ENCODE measurements at regions not wholly inside any gene's neighbourhood (a gene's known extent, or its start where the extent isn't known, plus 50 kb on each side); places are given as distances from the start of the nearest gene placed in this dataset.

- intact Hi-C loops (cut with micrococcal nuclease; ENCODE audit: unreplicated experiment) = no loop called here
- CTCF ChIA-PET (ENCODE audit: unreplicated experiment) = no interaction called here
- H3K79me2 ChIP-seq (ENCODE audit: insufficient read depth, low read depth, low read length) = no peaks in the 10 kb centered on the region
These were observed 223.9 kb upstream of the VEGFC start for GRCh38 chr4:177016541-177017141.

GRCh38 chr4:177023951-177024350 lies 231.2 kb upstream of the VEGFC start:
- TF ChIP-seq EZH2phosphoT487 (IDR thresholded peaks at IDR 0.05; ENCODE audit: borderline replicate concordance, low read depth, low read length) (no peak), CTCF (conservative IDR thresholded peaks at IDR 0.05; ENCODE audit: low read length) (no peak)

More at GRCh38 chr4:177016541-177017141, 223.9 kb upstream of the VEGFC start:
- Histone ChIP-seq H3K9me3 (ENCODE audit: low read length) (no peaks in the 10 kb centered on the region), H3K9me2 (ENCODE audit: insufficient read depth, low read length) (no peaks in the 10 kb centered on the region), H2AFZ (ENCODE audit: low read length) (no peak overlapping the region), H3K4me2 (ENCODE audit: low read length) (no peak overlapping the region), H3K4me3 (ENCODE audit: low read depth, low read length, poor library complexity, severe bottlenecking) (no peak overlapping the region), H4K20me1 (ENCODE audit: insufficient read depth, low read length) (no peaks in the 10 kb centered on the region), H3K36me3 (ENCODE audit: insufficient read depth, low read length) (no peaks in the 10 kb centered on the region), H3K4me1 (ENCODE audit: insufficient read depth, low read length, poor library complexity, severe bottlenecking) (no peaks in the 10 kb centered on the region), H3K27ac (ENCODE audit: low read depth, low read length, poor library complexity, severe bottlenecking) (no peak overlapping the region)
- no peak for DNase-seq (ENCODE audit: low spot score)
- POLR2A ChIA-PET = interaction anchor here (1.0 kb wide), 1 partner anchor 16 kb away, joined by 3 read pairs; no protein-coding TSS in a partner anchor
- no TSS peak for BruUV-seq (replicated peaks)
- TF ChIP-seq EZH2phosphoT487 (IDR thresholded peaks at IDR 0.05; ENCODE audit: borderline replicate concordance, low read depth, low read length) (no peak), CTCF (conservative IDR thresholded peaks at IDR 0.05; ENCODE audit: low read length) (no peak)

GRCh38 chr4:177032341-177032740 lies 239.6 kb upstream of the VEGFC start:
- BruUV-seq (replicated peaks) = no TSS peak
- H3K79me2 ChIP-seq (ENCODE audit: insufficient read depth, low read depth, low read length) = no peaks in the 10 kb centered on the region
- H3K9me3 ChIP-seq (ENCODE audit: low read length) = no peaks in the 10 kb centered on the region
- no peaks in the 10 kb centered on the region for H3K4me1 ChIP-seq (ENCODE audit: insufficient read depth, low read length, poor library complexity, severe bottlenecking)
- no peak for DNase-seq (ENCODE audit: low spot score)
- ChIA-PET POLR2A (no interaction called here), CTCF (ENCODE audit: unreplicated experiment) (no interaction called here)
- H4K20me1 ChIP-seq (ENCODE audit: insufficient read depth, low read length) = no peaks in the 10 kb centered on the region
- no peak for TF ChIP-seq EZH2phosphoT487 (IDR thresholded peaks at IDR 0.05; ENCODE audit: borderline replicate concordance, low read depth, low read length)
- no peak for TF ChIP-seq CTCF (conservative IDR thresholded peaks at IDR 0.05; ENCODE audit: low read length)
- H3K4me2 ChIP-seq (ENCODE audit: low read length) = no peak overlapping the region
- H3K4me3 ChIP-seq (ENCODE audit: low read depth, low read length, poor library complexity, severe bottlenecking) = no peak overlapping the region
- no peak overlapping the region for H3K27ac ChIP-seq (ENCODE audit: low read depth, low read length, poor library complexity, severe bottlenecking)
- intact Hi-C loops (cut with micrococcal nuclease; ENCODE audit: unreplicated experiment) = no loop called here
- no peak overlapping the region for H2AFZ ChIP-seq (ENCODE audit: low read length)
- H3K9me2 ChIP-seq (ENCODE audit: insufficient read depth, low read length) = no peaks in the 10 kb centered on the region
- H3K36me3 ChIP-seq (ENCODE audit: insufficient read depth, low read length) = no peaks in the 10 kb centered on the region

More at GRCh38 chr4:177023951-177024350, 231.2 kb upstream of the VEGFC start:
- H3K27ac ChIP-seq (ENCODE audit: low read depth, low read length, poor library complexity, severe bottlenecking) = no peak overlapping the region
- CTCF ChIA-PET (ENCODE audit: unreplicated experiment) = no interaction called here
- DNase-seq (ENCODE audit: low spot score) = no peak
- no peaks in the 10 kb centered on the region for H4K20me1 ChIP-seq (ENCODE audit: insufficient read depth, low read length)
- intact Hi-C loops (cut with micrococcal nuclease; ENCODE audit: unreplicated experiment) = no loop called here
- no peaks in the 10 kb centered on the region for H3K36me3 ChIP-seq (ENCODE audit: insufficient read depth, low read length)
- no peak overlapping the region for H3K4me3 ChIP-seq (ENCODE audit: low read depth, low read length, poor library complexity, severe bottlenecking)
- H3K4me2 ChIP-seq (ENCODE audit: low read length) = no peak overlapping the region
- POLR2A ChIA-PET = no interaction called here
- H3K79me2 ChIP-seq (ENCODE audit: insufficient read depth, low read depth, low read length) = no peaks in the 10 kb centered on the region
- H3K9me2 ChIP-seq (ENCODE audit: insufficient read depth, low read length) = no peaks in the 10 kb centered on the region
- no peaks in the 10 kb centered on the region for H3K9me3 ChIP-seq (ENCODE audit: low read length)
- BruUV-seq (replicated peaks) = no TSS peak
- H2AFZ ChIP-seq (ENCODE audit: low read length) = no peak overlapping the region
- H3K4me1 ChIP-seq (ENCODE audit: insufficient read depth, low read length, poor library complexity, severe bottlenecking) = no peaks in the 10 kb centered on the region
